H9 (cell line): ENCODE measurements at regions not wholly inside any gene's neighbourhood (a gene's known extent, or its start where the extent isn't known, plus 50 kb on each side); places are given as distances from the start of the nearest gene placed in this dataset.

Source experiments
- DNase-seq: peaks from one replicate; pipeline ENCODE4 v3.0.0-alpha.2; 2017
- H2AFZ ChIP-seq: one replicate; pipeline ENCODE4 v1.6.1; 2013; ENCODE audit warnings: mild to moderate bottlenecking, low read length, control low read depth, moderate library complexity
- H2AK5ac ChIP-seq: 2 replicates; pipeline ENCODE4 v1.6.1; 2013; ENCODE audit warnings: low read length, control low read depth, mixed read lengths; ENCODE audit not compliant: insufficient read length
- H2BK120ac ChIP-seq: one replicate; pipeline ENCODE4 v1.6.1; 2013; ENCODE audit warnings: low read depth, mild to moderate bottlenecking, low read length, control low read depth, inconsistent platforms; ENCODE audit not compliant: poor library complexity, severe bottlenecking
- H2BK12ac ChIP-seq: 2 replicates; pipeline ENCODE4 v1.6.1; 2013; ENCODE audit warnings: low read length, control low read depth, mixed read lengths, low read depth; ENCODE audit not compliant: insufficient read length
- H2BK15ac ChIP-seq: 2 replicates; pipeline ENCODE4 v1.6.1; 2013; ENCODE audit warnings: low read depth, low read length, control low read depth
- H2BK20ac ChIP-seq: one replicate; pipeline ENCODE4 v1.6.1; 2013; ENCODE audit warnings: low read depth, mild to moderate bottlenecking, low read length, control low read depth, inconsistent platforms; ENCODE audit not compliant: poor library complexity, severe bottlenecking
- H2BK5ac ChIP-seq: 2 replicates; pipeline ENCODE4 v1.6.1; 2013; ENCODE audit warnings: low read length, control low read depth, mixed read lengths; ENCODE audit not compliant: insufficient read length
- H3K14ac ChIP-seq: 2 replicates; pipeline ENCODE4 v1.6.1; 2013; ENCODE audit warnings: low read length, control low read depth; ENCODE audit not compliant: insufficient read depth
- H3K18ac ChIP-seq: 2 replicates; pipeline ENCODE4 v1.6.1; 2013; ENCODE audit warnings: low read depth, mild to moderate bottlenecking, mixed read lengths, low read length, control low read depth; ENCODE audit not compliant: insufficient read length
- H3K23ac ChIP-seq: 2 replicates; pipeline ENCODE4 v1.6.1; 2013; ENCODE audit warnings: low read length, control low read depth, mixed read lengths, low read depth; ENCODE audit not compliant: insufficient read length
- H3K23me2 ChIP-seq: 2 replicates; pipeline ENCODE4 v1.6.1; 2013; ENCODE audit warnings: low read depth, mild to moderate bottlenecking, mixed read lengths, low read length, control low read depth; ENCODE audit not compliant: insufficient read length, poor library complexity, severe bottlenecking
- H3K27ac ChIP-seq: 2 replicates; pipeline ENCODE4 v1.5.1; 2013; ENCODE audit warnings: low read length, control low read depth, mixed read lengths, low read depth; ENCODE audit not compliant: insufficient read length
- H3K27me3 ChIP-seq: 2 replicates; pipeline ENCODE4 v1.6.1; 2013; ENCODE audit warnings: low read length, control low read depth, inconsistent platforms; ENCODE audit not compliant: insufficient read depth
- H3K4ac ChIP-seq: 2 replicates; pipeline ENCODE4 v1.6.1; 2013; ENCODE audit warnings: low read depth, mild to moderate bottlenecking, control low read depth, inconsistent platforms, low read length, moderate library complexity
- H3K4me1 ChIP-seq: 2 replicates; pipeline ENCODE4 v1.6.1; 2013; ENCODE audit warnings: low read length, control low read depth, inconsistent platforms; ENCODE audit not compliant: insufficient read depth
- H3K4me2 ChIP-seq: 2 replicates; pipeline ENCODE4 v1.6.1; 2013; ENCODE audit warnings: low read length, control low read depth, mixed read lengths; ENCODE audit not compliant: insufficient read length, insufficient read depth
- H3K56ac ChIP-seq: 2 replicates; pipeline ENCODE4 v1.6.1; 2013; ENCODE audit warnings: low read depth, mild to moderate bottlenecking, mixed read lengths, low read length, control low read depth; ENCODE audit not compliant: insufficient read length
- H3K79me1 ChIP-seq: 2 replicates; pipeline ENCODE4 v1.6.1; 2013; ENCODE audit warnings: low read depth, mild to moderate bottlenecking, moderate library complexity, low read length, control low read depth, inconsistent platforms; ENCODE audit not compliant: insufficient read depth, poor library complexity, severe bottlenecking
- H3K79me2 ChIP-seq: 2 replicates; pipeline ENCODE4 v1.6.1; 2013; ENCODE audit warnings: low read length, control low read depth, inconsistent platforms; ENCODE audit not compliant: insufficient read depth
- H3K9ac ChIP-seq: 2 replicates; pipeline ENCODE4 v1.6.1; 2013; ENCODE audit warnings: low read length, control low read depth, mixed read lengths; ENCODE audit not compliant: insufficient read length; ENCODE audit errors: extremely low read depth
- H3K9me3 ChIP-seq: one replicate; pipeline ENCODE4 v1.6.1; 2013; ENCODE audit warnings: low read depth, low read length, inconsistent platforms; ENCODE audit not compliant: control insufficient read depth
- H3T11ph ChIP-seq: one replicate; pipeline ENCODE4 v1.6.1; 2013; ENCODE audit warnings: mild to moderate bottlenecking, low read length, control low read depth, inconsistent platforms
- H4K20me1 ChIP-seq: one replicate; pipeline ENCODE4 v1.6.1; 2013; ENCODE audit not compliant: control insufficient read depth, insufficient read length, insufficient read depth
- H4K5ac ChIP-seq: 2 replicates; pipeline ENCODE4 v1.6.1; 2013; ENCODE audit warnings: low read depth, mild to moderate bottlenecking, mixed read lengths, low read length, control low read depth; ENCODE audit not compliant: insufficient read length
- H4K8ac ChIP-seq: replicated peaks from 2 replicates; pipeline ENCODE4 v1.6.1; 2013; ENCODE audit warnings: low read length, control low read depth, mixed read lengths, low read depth; ENCODE audit not compliant: insufficient read length
- H4K91ac ChIP-seq: 2 replicates; pipeline ENCODE4 v1.6.1; 2013; ENCODE audit warnings: low read depth, mild to moderate bottlenecking, moderate library complexity, mixed read lengths, low read length, control low read depth; ENCODE audit not compliant: insufficient read length
- H3K27ac Mint-ChIP-seq, 3 experiments: 2 replicates in 2 of 3; 3 replicates in 1 of 3; pipeline ENCODE4 v1.8.0; 2020 to 2021; ENCODE audit warnings: mixed read lengths in 3 of 3, mild to moderate bottlenecking in 1 of 3, moderate library complexity in 1 of 3
- H3K27me3 Mint-ChIP-seq: 2 replicates; pipeline ENCODE4 v1.8.0; 2021; ENCODE audit warnings: low read depth, mild to moderate bottlenecking, moderate library complexity, mixed read lengths
- H3K36me3 Mint-ChIP-seq, 3 experiments: 2 replicates in 2 of 3; 3 replicates in 1 of 3; pipeline ENCODE4 v1.8.0; 2020 to 2021; ENCODE audit warnings: low read depth in 3 of 3, mixed read lengths in 3 of 3; ENCODE audit not compliant: insufficient read depth in 1 of 3
- H3K4me1 Mint-ChIP-seq, 2 experiments: 2 replicates each; pipeline ENCODE4 v1.8.0; 2020; ENCODE audit warnings: mixed read lengths in 2 of 2
- H3K4me3 Mint-ChIP-seq, 2 experiments: 2 replicates in 1 of 2; 3 replicates in 1 of 2; pipeline ENCODE4 v1.8.0; 2020 to 2021; ENCODE audit warnings: mild to moderate bottlenecking in 2 of 2, mixed read lengths in 2 of 2, moderate library complexity in 1 of 2
- H3K9me3 Mint-ChIP-seq, 2 experiments: 2 replicates in 1 of 2; 3 replicates in 1 of 2; pipeline ENCODE4 v1.8.0; 2020; ENCODE audit warnings: mild to moderate bottlenecking in 2 of 2, mixed read lengths in 2 of 2, moderate library complexity in 1 of 2
- CTCF ChIP-seq: fragments of 200-600 bp; sonication (generic); conservative IDR thresholded peaks from 3 replicates; pipeline ENCODE4 v1.8.0; 2021; ENCODE audit warnings: antibody characterized with exemption, mild to moderate bottlenecking

GRCh38 chr1:215453440-215453839 lies 113.7 kb upstream of the KCTD3 start:
- Histone ChIP-seq H2AK5ac (no peak overlapping the region), H3K18ac (no peak overlapping the region), H2BK120ac (no peak overlapping the region), H2BK12ac (no peak overlapping the region), H3K4me2 (no peak overlapping the region), H3K23me2 (no peaks in the 10 kb centered on the region), H3K4me1 (no peaks in the 10 kb centered on the region), H3K79me2 (no peaks in the 10 kb centered on the region), H4K8ac (no peak overlapping the region), H4K91ac (no peak overlapping the region), H2BK5ac (no peak overlapping the region), H2AFZ (no peak overlapping the region), H3T11ph (no peak overlapping the region), H3K4ac (no peak overlapping the region), H3K14ac (no peak overlapping the region), H4K5ac (no peak overlapping the region), H4K20me1 (no peaks in the 10 kb centered on the region), H3K9me3 (no peaks in the 10 kb centered on the region), H3K56ac (no peak overlapping the region), H3K9ac (no peak overlapping the region), H2BK15ac (no peak overlapping the region), H3K79me1 (no peaks in the 10 kb centered on the region), H2BK20ac (no peak overlapping the region), H3K27me3 (no peaks in the 10 kb centered on the region), H3K27ac (no peak overlapping the region), H3K23ac (no peak overlapping the region)
- no peak overlapping the region for H3K4me3 Mint-ChIP-seq
- H3K27ac Mint-ChIP-seq, result no peak overlapping the region
- no peaks in the 10 kb centered on the region for H3K27me3 Mint-ChIP-seq
- DNase-seq, result no peak
- no peak for TF ChIP-seq CTCF
- no peaks in the 10 kb centered on the region for H3K4me1 Mint-ChIP-seq
- no peaks in the 10 kb centered on the region for H3K36me3 Mint-ChIP-seq
- H3K9me3 Mint-ChIP-seq, result no peaks in the 10 kb centered on the region
